ENCODE measurements at regions not wholly inside any gene's neighbourhood (a gene's known extent, or its start where the extent isn't known, plus 50 kb on each side); places are given as distances from the start of the nearest gene placed in this dataset.

GRCh38 chr5:119789406-119790117 is 160.2 kb downstream of the FAM170A start:
- no peak for DNase-seq (ENCODE audit: low read depth)

DNA sequence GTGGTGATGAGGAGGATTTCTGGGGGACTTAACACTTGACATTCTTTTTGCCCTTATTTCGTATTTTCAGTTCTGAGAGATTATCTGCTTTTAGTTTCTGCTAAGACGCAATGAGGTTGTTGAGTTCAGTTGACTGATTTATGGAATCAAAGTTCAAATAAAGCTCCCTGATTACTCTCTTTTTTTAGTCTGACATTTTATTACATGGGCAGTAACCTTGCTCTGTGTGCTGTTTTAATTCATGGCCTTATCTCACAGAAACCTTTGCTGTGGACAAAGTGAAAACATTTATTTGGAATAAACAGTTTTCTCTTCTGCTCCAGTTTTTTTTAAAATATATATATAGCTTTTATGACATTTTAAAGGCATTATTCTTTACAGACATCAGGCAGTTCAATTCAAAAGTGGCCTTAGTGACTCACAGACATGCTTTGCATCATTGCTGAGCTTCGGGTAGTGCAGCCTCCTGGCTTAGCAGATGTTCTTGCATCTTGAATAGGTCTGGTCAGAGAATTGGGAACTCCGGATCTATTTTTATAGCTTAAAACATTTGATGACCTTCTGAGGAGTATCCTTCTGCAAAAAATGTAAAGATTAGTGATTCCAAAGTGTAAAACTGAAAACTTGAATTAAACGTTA is 162.9 kb downstream of the FAM170A start:
- no peak for DNase-seq (ENCODE audit: low read depth)

GRCh38 chr5:119795768-119796167 is 166.4 kb downstream of the FAM170A start:
- peak; percentile 46 for DNase-seq (ENCODE audit: low read depth)

- no peak for DNase-seq (ENCODE audit: low read depth)
These were observed 172.2 kb downstream of the FAM170A start for GRCh38 chr5:119801570-119801969.

DNA sequence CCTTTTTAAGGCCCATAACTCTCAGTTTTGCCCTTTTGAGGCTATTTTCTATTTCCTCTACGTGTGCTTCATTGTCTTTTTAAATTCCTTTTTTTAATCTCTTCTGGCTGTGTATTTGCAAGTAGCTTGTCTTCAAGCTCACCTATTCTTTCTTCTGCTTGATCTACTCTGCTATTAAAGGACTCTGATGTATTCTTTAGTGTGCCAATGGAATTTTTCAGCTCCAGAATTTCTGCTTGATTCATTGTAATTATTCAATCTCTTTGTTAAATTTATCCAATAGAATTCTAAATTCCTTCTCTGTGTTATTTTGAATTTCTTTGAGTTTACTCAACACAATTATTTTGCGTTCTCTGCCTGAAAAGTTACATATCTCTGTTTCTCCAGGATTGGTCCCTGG is 178.7 kb downstream of the FAM170A start:
- no peak for DNase-seq (ENCODE audit: low read depth)

GRCh38 chr5:119808474-119808873 is 179.1 kb downstream of the FAM170A start:
- DNase-seq (ENCODE audit: low read depth): no peak

- no peak for DNase-seq (ENCODE audit: low read depth)
These were observed 180.9 kb downstream of the FAM170A start for GRCh38 chr5:119810217-119810616.

GRCh38 chr5:119811458-119811857 is 182.1 kb downstream of the FAM170A start:
- no peak for DNase-seq (ENCODE audit: low read depth)

DNA sequence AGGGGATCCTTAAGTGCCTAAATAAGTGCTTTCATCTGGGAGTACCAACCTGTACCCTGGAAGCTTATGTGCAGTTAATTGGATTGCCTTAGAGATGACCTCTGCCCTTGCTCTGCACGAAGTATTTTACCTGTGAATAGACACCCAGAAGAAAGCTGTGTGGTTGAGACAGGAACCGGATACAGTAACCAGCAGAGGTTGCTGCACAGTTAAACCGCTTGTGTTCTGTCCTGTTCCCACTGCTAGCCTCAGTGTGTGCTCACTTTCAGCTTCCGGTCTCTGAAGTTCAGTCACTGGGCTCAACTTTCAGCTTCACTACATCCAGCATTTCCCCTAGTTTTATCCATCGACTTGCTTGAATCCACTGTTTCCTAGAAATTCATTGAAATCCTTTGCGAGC is 185.3 kb downstream of the FAM170A start:
- no peak for DNase-seq (ENCODE audit: low read depth)

- DNase-seq (ENCODE audit: low read depth): no peak
These were observed 186.7 kb downstream of the FAM170A start for GRCh38 chr5:119816055-119816454.

DNA sequence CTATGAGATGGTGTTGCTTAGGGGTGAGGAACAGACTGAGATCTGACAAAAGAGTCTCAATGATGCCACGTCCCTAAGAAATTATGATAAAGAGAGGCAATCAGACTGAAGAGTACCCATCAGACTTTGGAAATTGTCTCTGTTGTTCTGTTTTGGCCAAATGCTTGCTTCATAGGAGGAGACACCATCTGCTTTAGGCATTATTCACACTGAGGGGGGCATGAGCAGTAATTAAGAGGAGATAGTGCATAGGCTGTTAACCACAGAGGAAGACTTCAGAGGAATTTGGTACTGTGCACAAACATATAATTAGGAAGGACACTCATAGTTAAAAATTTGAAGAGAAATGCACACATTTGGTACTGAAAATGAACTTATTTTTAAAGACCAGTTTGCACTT is 190.7 kb downstream of the FAM170A start:
- no peak for DNase-seq (ENCODE audit: low read depth)

DNA sequence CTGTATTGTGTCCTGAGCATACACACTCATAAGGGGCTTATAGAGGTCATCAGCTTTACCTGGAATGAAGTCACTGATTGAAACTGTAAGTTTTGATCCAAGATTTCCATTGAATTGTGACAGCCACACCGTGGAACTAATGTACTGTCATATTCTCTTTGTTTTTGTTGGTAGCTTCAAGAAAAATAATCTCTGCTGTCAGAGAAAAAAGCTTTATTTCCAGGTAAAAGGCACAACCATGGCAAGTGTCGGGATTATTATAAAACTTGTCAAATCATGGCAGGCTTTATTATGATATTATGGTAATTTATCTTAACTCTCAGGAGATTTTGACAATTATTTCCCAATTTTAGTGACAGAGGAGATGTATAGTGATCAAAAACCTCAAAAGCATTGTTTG is 191.2 kb downstream of the FAM170A start:
- no peak for DNase-seq (ENCODE audit: low read depth)

DNA sequence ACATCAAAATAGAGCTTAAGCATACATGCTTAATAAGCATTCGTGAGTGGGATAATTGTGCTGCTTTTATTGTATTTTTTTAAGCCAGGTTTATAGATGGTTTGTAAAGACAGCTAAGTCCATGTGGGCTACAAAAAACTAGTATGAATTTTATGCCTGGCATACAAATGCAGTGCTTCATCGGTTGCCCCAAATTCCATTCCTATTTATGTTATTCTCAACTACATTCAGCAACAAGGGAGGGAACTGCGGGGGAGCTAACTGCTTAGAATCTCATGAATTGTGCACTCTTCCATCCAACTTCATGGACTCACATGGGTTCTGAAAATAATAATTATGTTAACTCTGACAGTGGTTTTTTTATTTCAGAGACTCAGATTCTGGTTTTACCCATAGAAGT is 199.2 kb downstream of the FAM170A start:
- DNase-seq (ENCODE audit: low read depth): no peak

GRCh38 chr5:119829341-119829740 is 200.0 kb downstream of the FAM170A start:
- no peak for DNase-seq (ENCODE audit: low read depth)

- no peak for DNase-seq (ENCODE audit: low read depth)
These were observed 203.8 kb downstream of the FAM170A start for GRCh38 chr5:119833176-119833575.

DNA sequence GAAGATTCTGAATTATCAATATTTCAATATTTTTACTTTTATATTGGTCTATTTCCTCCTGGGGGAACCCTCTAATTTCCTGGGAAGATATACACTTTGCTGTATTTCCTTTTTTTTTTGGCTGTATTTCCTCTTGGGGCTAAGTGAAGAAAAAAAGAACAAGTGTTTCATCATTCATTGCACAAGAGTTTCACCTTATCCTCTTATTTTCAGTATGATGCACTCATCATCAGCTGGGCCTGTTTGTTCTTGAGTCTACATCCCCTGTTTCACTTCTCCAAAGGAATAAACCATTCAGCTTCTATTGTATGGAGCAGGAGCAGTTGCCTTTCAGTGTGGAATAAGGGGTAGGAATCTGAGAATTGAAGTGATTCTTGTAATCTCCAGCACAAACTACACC is 210.8 kb downstream of the FAM170A start:
- no peak for DNase-seq (ENCODE audit: low read depth)

- no peak for DNase-seq (ENCODE audit: low read depth)
These were observed 222.8 kb downstream of the FAM170A start for GRCh38 chr5:119852140-119852539.

- peak; percentile 19 for DNase-seq (ENCODE audit: low read depth)
These were observed 231.1 kb downstream of the FAM170A start for GRCh38 chr5:119860463-119860862.

GRCh38 chr5:119862619-119863018 is 233.3 kb downstream of the FAM170A start:
- DNase-seq (ENCODE audit: low read depth): no peak

GRCh38 chr5:119864286-119864685 is 234.9 kb downstream of the FAM170A start:
- DNase-seq (ENCODE audit: low read depth): no peak

DNA sequence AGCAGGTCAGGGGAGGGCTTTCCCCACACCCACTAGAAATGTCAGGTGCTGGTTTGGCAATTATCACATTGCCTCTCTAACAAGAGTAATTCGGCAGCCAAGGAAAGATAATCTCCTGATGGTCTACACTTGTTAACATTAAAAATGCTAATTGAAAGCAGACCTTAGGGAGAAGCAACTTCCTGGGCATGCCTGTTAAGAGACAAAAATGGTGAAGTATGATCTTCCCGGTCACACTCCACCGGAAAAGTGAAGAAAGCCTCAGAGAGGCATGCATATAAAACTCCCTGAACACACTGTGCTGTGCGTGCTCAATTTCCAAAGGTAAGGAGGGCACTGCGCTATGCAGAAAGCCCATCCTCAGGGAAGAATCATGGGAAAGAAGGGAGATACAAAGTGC is 244.3 kb downstream of the FAM170A start:
- no peak for DNase-seq (ENCODE audit: low read depth)

DNA sequence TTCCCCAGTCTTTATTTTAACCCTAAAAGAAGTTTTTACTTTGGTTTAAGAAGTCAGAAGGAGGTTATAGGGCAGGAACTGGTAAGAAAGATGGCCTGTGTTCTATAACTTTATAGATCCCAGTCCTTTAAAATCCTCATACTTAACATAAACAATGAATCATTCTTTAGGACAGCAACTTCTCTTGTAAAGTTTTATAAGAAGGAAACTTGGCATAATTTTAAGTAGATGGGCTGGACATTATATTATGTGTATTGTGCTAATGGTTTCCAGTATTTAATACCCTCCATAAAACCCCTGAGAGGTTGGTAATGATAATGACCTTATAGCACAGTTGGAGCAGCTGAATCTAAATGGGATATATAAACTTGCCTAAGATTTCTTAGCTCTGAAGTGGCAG is 247.2 kb downstream of the FAM170A start:
- no peak for DNase-seq (ENCODE audit: low read depth)

DNA sequence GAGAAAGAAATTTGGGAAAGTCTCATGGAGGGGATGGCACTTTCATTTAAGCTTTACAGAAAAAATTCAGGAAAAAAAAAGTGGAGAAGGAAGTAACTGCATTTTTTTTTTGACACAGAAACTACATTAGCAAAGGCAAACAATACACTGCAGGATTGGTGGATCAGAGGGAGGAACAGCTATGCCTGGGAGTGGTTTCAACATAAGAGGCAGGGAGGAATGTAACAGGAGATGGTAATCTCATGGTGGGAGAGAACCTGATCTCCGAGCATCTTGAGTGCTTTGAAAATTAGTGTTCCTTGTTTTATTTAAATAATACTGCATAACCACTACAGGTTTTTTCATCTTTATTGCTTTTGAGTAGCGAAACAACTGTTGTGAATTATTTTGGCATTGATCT is 249.4 kb downstream of the FAM170A start:
- DNase-seq (ENCODE audit: low read depth): no peak

DNA sequence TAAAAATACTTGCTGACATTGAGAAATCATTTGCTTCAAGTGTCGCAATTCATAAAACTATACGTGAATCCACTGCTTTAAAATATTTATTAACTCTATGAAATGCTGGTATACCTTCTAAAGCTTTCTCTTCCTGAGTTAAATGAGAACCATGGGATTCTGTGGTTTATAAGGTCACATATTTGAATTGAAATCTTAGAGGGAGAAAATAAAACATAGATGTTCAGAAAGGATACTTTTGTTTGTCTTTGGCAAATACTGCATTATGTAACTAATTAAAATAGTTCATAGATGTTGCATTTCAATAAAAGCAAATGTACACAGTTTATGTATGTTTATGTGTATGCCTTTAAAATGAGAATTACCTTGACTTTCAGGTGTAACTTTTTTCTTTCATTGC is 250.1 kb downstream of the FAM170A start:
- DNase-seq (ENCODE audit: low read depth): no peak

Data from Daoy (cell line).